ENCODE measurements at regions not wholly inside any gene's neighbourhood (a gene's known extent, or its start where the extent isn't known, plus 50 kb on each side); places are given as distances from the start of the nearest gene placed in this dataset.

DNA sequence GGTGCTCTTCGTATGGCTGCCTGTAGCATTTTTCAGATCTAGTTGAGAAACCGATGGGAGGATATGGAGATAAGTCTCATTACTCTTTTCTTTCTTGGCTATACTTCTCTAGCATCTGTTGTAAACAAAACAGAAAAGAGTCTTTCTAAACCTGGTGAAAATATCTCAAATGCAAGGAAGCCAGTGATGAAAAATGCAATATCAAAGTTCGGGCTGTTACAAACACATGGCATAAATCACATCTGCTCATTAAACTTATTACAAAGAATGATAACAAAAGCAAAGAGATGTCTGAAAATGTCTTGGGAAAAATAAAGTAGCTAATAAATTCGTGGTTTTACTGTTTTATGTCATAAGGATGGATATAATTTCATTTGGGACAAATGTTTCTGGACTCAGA, 71.8 kb upstream of the IGFBP3 start (continued):
- TF ChIP-seq, protein P1, sequence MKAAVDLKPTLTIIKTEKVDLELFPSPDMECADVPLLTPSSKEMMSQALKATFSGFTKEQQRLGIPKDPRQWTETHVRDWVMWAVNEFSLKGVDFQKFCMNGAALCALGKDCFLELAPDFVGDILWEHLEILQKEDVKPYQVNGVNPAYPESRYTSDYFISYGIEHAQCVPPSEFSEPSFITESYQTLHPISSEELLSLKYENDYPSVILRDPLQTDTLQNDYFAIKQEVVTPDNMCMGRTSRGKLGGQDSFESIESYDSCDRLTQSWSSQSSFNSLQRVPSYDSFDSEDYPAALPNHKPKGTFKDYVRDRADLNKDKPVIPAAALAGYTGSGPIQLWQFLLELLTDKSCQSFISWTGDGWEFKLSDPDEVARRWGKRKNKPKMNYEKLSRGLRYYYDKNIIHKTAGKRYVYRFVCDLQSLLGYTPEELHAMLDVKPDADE (IDR thresholded peaks at IDR 0.05), result no peak
- TF ChIP-seq NANOG (IDR thresholded peaks at IDR 0.05; ENCODE audit: borderline replicate concordance), result no peak
- TF ChIP-seq, protein P2, sequence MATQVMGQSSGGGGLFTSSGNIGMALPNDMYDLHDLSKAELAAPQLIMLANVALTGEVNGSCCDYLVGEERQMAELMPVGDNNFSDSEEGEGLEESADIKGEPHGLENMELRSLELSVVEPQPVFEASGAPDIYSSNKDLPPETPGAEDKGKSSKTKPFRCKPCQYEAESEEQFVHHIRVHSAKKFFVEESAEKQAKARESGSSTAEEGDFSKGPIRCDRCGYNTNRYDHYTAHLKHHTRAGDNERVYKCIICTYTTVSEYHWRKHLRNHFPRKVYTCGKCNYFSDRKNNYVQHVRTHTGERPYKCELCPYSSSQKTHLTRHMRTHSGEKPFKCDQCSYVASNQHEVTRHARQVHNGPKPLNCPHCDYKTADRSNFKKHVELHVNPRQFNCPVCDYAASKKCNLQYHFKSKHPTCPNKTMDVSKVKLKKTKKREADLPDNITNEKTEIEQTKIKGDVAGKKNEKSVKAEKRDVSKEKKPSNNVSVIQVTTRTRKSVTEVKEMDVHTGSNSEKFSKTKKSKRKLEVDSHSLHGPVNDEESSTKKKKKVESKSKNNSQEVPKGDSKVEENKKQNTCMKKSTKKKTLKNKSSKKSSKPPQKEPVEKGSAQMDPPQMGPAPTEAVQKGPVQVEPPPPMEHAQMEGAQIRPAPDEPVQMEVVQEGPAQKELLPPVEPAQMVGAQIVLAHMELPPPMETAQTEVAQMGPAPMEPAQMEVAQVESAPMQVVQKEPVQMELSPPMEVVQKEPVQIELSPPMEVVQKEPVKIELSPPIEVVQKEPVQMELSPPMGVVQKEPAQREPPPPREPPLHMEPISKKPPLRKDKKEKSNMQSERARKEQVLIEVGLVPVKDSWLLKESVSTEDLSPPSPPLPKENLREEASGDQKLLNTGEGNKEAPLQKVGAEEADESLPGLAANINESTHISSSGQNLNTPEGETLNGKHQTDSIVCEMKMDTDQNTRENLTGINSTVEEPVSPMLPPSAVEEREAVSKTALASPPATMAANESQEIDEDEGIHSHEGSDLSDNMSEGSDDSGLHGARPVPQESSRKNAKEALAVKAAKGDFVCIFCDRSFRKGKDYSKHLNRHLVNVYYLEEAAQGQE (IDR thresholded peaks at IDR 0.05; ENCODE audit: unreplicated experiment), result no peak
- TF ChIP-seq ZNF331 (CRISPR knock-in tag; IDR thresholded peaks at IDR 0.05; ENCODE audit: low read depth), result no peak
- TF ChIP-seq STAT1 (IDR thresholded peaks at IDR 0.05; ENCODE audit: unreplicated experiment), result no peak

DNA sequence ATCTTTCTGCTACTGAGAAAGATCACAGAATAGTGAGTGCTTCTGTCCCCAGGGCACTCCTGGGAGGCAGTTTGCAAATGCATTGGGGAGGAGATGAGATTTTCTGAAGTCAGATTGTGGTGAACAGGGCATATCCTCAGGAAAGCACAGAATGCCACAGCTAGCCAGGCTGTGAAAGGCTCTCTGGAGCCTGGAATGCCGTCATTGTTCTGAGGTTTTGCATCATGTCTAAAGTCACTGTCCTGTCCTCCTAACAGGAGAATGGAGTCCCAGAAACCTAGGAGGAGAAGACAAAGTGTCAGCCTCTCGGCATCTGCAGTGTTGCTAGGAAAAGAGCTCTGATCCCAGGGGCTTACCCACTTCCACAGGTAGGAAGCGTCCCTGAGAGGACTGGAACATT, 69.2 kb upstream of the IGFBP3 start:
- no peak for DNase-seq (ENCODE audit: low spot score)
- no peaks in the 10 kb centered on the region for H3K27me3 ChIP-seq (ENCODE audit: insufficient read depth)
- Mint-ChIP-seq H3K9me3 (peaks cover 2% of the 10 kb centered on the region; the same call in 2 of the 3 replicates), H3K27ac (no peak overlapping the region), H3K36me3 (ENCODE audit: low read depth) (peaks cover 5% of the 10 kb centered on the region; the same call in 1 of the 3 replicates), H3K4me1 (peaks cover 2% of the 10 kb centered on the region; the same call in 2 of the 3 replicates), H3K27me3 (ENCODE audit: insufficient read depth, low read depth, poor library complexity) (peaks cover 15% of the 10 kb centered on the region), H3K4me3 (no peak overlapping the region)
- H3K4me3 ChIP-seq, result no peak overlapping the region
- H3K27ac ChIP-seq (ENCODE audit: low read depth), result no peak overlapping the region
- H3K9me2 ChIP-seq (ENCODE audit: insufficient read depth), result peaks cover 19% of the 10 kb centered on the region
- no peaks in the 10 kb centered on the region for H4K20me1 ChIP-seq (replicated peaks; ENCODE audit: insufficient read depth)
- ATAC-seq, result no peak
- H3K4me2 ChIP-seq, result no peak overlapping the region
- H3K79me2 ChIP-seq (replicated peaks; ENCODE audit: insufficient read depth), result no peaks in the 10 kb centered on the region
- H3K36me3 ChIP-seq (ENCODE audit: insufficient read depth), result no peaks in the 10 kb centered on the region
- TF ChIP-seq, protein P3, sequence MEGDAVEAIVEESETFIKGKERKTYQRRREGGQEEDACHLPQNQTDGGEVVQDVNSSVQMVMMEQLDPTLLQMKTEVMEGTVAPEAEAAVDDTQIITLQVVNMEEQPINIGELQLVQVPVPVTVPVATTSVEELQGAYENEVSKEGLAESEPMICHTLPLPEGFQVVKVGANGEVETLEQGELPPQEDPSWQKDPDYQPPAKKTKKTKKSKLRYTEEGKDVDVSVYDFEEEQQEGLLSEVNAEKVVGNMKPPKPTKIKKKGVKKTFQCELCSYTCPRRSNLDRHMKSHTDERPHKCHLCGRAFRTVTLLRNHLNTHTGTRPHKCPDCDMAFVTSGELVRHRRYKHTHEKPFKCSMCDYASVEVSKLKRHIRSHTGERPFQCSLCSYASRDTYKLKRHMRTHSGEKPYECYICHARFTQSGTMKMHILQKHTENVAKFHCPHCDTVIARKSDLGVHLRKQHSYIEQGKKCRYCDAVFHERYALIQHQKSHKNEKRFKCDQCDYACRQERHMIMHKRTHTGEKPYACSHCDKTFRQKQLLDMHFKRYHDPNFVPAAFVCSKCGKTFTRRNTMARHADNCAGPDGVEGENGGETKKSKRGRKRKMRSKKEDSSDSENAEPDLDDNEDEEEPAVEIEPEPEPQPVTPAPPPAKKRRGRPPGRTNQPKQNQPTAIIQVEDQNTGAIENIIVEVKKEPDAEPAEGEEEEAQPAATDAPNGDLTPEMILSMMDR (conservative IDR thresholded peaks at IDR 0.05; ENCODE audit: low read depth in 2 of 2), result no peak
- TF ChIP-seq EZH2phosphoT487 (IDR thresholded peaks at IDR 0.05; ENCODE audit: unreplicated experiment) (no peak), POLR2AphosphoS5 (IDR thresholded peaks at IDR 0.05; ENCODE audit: low read depth) (no peak), EZH2 (IDR thresholded peaks at IDR 0.05; ENCODE audit: low read depth, unreplicated experiment) (no peak), JUNB (IDR thresholded peaks at IDR 0.05; ENCODE audit: unreplicated experiment) (no peak), ZNF331 (CRISPR knock-in tag; IDR thresholded peaks at IDR 0.05; ENCODE audit: low read depth) (no peak), NANOG (IDR thresholded peaks at IDR 0.05; ENCODE audit: borderline replicate concordance) (no peak)
- TF ChIP-seq, protein P2 (IDR thresholded peaks at IDR 0.05; ENCODE audit: unreplicated experiment), result no peak
- H3F3A ChIP-seq (replicated peaks; ENCODE audit: low read depth), result no peaks in the 10 kb centered on the region
- H2AFZ ChIP-seq, result peak overlapping the region; percentile 43; the same call in 1 of the 2 replicates
- no peaks in the 10 kb centered on the region for H3K4me1 ChIP-seq (ENCODE audit: insufficient read depth)
